NCI-H187 (cell line): ENCODE measurements at regions not wholly inside any gene's neighbourhood (a gene's known extent, or its start where the extent isn't known, plus 50 kb on each side); places are given as distances from the start of the nearest gene placed in this dataset.
A peak's percentile ranks its signal among the peaks of the same experiment; 100 is the strongest.

Experiments used
- DNase-seq, 2 experiments: peaks; one replicate each; lab custom pipeline; 2025; lab: John Stamatoyannopoulos, UW

GRCh38 chr9:20197976-20198685 is 409.3 kb upstream of the SLC24A2 start:
- DNase-seq, result no peak

- no peak for DNase-seq
Observed at GRCh38 chr9:20191228-20191840, 402.5 kb upstream of the SLC24A2 start.

GRCh38 chr9:20189871-20190270 is 401.0 kb upstream of the SLC24A2 start:
- DNase-seq, result no peak

- no peak for DNase-seq
Observed at GRCh38 chr9:20188616-20189369, 400.0 kb upstream of the SLC24A2 start.

- no peak for DNase-seq
Observed at GRCh38 chr9:20187318-20187717, 398.5 kb upstream of the SLC24A2 start.

GRCh38 chr9:20186823-20187222 is 398.0 kb upstream of the SLC24A2 start:
- DNase-seq, result no peak

- DNase-seq, result no peak
Observed at GRCh38 chr9:20186231-20186630, 397.4 kb upstream of the SLC24A2 start.

GRCh38 chr9:20184541-20184940 is 395.7 kb upstream of the SLC24A2 start:
- no peak for DNase-seq

- no peak for DNase-seq
Observed at GRCh38 chr9:20178679-20179078, 389.8 kb upstream of the SLC24A2 start.

GRCh38 chr9:20178197-20178596 is 389.4 kb upstream of the SLC24A2 start:
- no peak for DNase-seq

- no peak for DNase-seq
Observed at GRCh38 chr9:20170122-20170521, 381.3 kb upstream of the SLC24A2 start.

- DNase-seq, result no peak
Observed at GRCh38 chr9:20152151-20152725, 363.4 kb upstream of the SLC24A2 start.

GRCh38 chr9:20148416-20148815 is 359.6 kb upstream of the SLC24A2 start:
- no peak for DNase-seq

GRCh38 chr9:20144197-20144596 is 355.4 kb upstream of the SLC24A2 start:
- DNase-seq, result no peak

- DNase-seq, result peak in 1 of 2 experiments; percentile 6
Observed at GRCh38 chr9:20139763-20140290, 351.0 kb upstream of the SLC24A2 start.

GRCh38 chr9:20138841-20139240 is 350.0 kb upstream of the SLC24A2 start:
- DNase-seq, result no peak

- DNase-seq, result no peak
Observed at GRCh38 chr9:20138116-20138515, 349.3 kb upstream of the SLC24A2 start.

GRCh38 chr9:20137425-20137824 is 348.6 kb upstream of the SLC24A2 start:
- no peak for DNase-seq

- DNase-seq, result no peak
Observed at GRCh38 chr9:20135119-20135697, 346.4 kb upstream of the SLC24A2 start.

GRCh38 chr9:20125727-20126126 is 336.9 kb upstream of the SLC24A2 start:
- DNase-seq, result no peak

GRCh38 chr9:20119566-20119965 is 330.7 kb upstream of the SLC24A2 start:
- DNase-seq, result no peak

GRCh38 chr9:20117986-20118385 is 329.1 kb upstream of the SLC24A2 start:
- DNase-seq, result no peak
